NCI-H2171 (cell line): ENCODE measurements at regions not wholly inside any gene's neighbourhood (a gene's known extent, or its start where the extent isn't known, plus 50 kb on each side); places are given as distances from the start of the nearest gene placed in this dataset.

ENCODE experiments used
- DNase-seq: peaks from one replicate; lab custom pipeline; 2025; lab: John Stamatoyannopoulos, UW

- DNase-seq = no peak
Measured at GRCh38 chr10:126847666-126848065, 57.6 kb upstream of the DOCK1 start.

- DNase-seq = no peak
Measured at GRCh38 chr10:126849646-126850045, 55.6 kb upstream of the DOCK1 start.

GRCh38 chr10:126851414-126852108 is 53.7 kb upstream of the DOCK1 start:
- DNase-seq = no peak

- no peak for DNase-seq
Measured at GRCh38 chr10:126854726-126855495, 50.3 kb upstream of the DOCK1 start.
